PC-3 (cell line): ENCODE measurements at regions not wholly inside any gene's neighbourhood (a gene's known extent, or its start where the extent isn't known, plus 50 kb on each side); places are given as distances from the start of the nearest gene placed in this dataset.

Source experiments
- ATAC-seq: fragments of 200-7000 bp; cut with Tn5 transposase; 2 replicates; pipeline ENCODE4 v1.9.1; 2020; ENCODE audit warnings: mild to moderate bottlenecking, moderate library complexity
- BruUV-seq: library from RNA; stranded (reverse); fragments of 400-500 nt; replicated peaks from 2 replicates; lab custom pipeline; 2021; lab: Mats Ljungman, UMichigan
- CTCF ChIA-PET: fragments of 300-600 bp; sonication (Branson Sonifier 250); formaldehyde crosslinking; loops from one replicate; lab custom pipeline; 2022; ENCODE audit warnings: antibody characterized with exemption; lab: Charles Lee
- POLR2A ChIA-PET: fragments of 300-600 bp; sonication (Branson Sonifier 250); formaldehyde crosslinking; loops from one replicate; lab custom pipeline; 2022; ENCODE audit warnings: antibody characterized with exemption; ENCODE audit not compliant: unreplicated experiment; lab: Charles Lee
- DNase-seq: peaks from one replicate; pipeline ENCODE4 v3.0.0-alpha.2; 2015
- H2AFZ ChIP-seq: fragments of 300-600 bp; sonication (generic); 2 replicates; pipeline ENCODE4 v1.6.0; 2016; ENCODE audit warnings: antibody characterized with exemption, low read length
- H3F3A ChIP-seq: fragments of 300-600 bp; sonication (generic); one replicate; pipeline ENCODE4 v1.6.0; 2017; ENCODE audit warnings: antibody characterized with exemption, low read length, control low read depth, mild to moderate bottlenecking; ENCODE audit not compliant: unreplicated experiment
- H3K27ac ChIP-seq: fragments of 300-600 bp; sonication (generic); 2 replicates; pipeline ENCODE4 v1.5.1; 2016; ENCODE audit warnings: mild to moderate bottlenecking, low read length
- H3K27me3 ChIP-seq: fragments of 300-600 bp; sonication (generic); 2 replicates; pipeline ENCODE4 v1.6.1; 2016; ENCODE audit warnings: low read length, mixed read lengths
- H3K36me3 ChIP-seq: fragments of 300-600 bp; sonication (generic); 2 replicates; pipeline ENCODE4 v1.6.1; 2016; ENCODE audit warnings: low read depth, mixed run types, low read length, mixed read lengths
- H3K4me1 ChIP-seq: fragments of 300-600 bp; sonication (generic); 2 replicates; pipeline ENCODE4 v1.5.1; 2016; ENCODE audit warnings: low read length; ENCODE audit not compliant: insufficient read depth
- H3K4me2 ChIP-seq: fragments of 300-600 bp; sonication (generic); 2 replicates; pipeline ENCODE4 v1.6.0; 2016; ENCODE audit warnings: low read length
- H3K4me3 ChIP-seq: fragments of 300-600 bp; sonication (generic); 2 replicates; pipeline ENCODE4 v1.5.1; 2016; ENCODE audit warnings: mild to moderate bottlenecking, low read length, mixed read lengths
- H3K79me2 ChIP-seq: fragments of 300-600 bp; sonication (generic); 2 replicates; pipeline ENCODE4 v1.6.1; 2017; ENCODE audit warnings: low read length, mixed read lengths
- H3K9ac ChIP-seq: fragments of 300-600 bp; sonication (generic); 2 replicates; pipeline ENCODE4 v1.6.0; 2016; ENCODE audit warnings: mild to moderate bottlenecking, low read length
- H3K9me2 ChIP-seq: fragments of 300-600 bp; sonication (generic); replicated peaks from 2 replicates; pipeline ENCODE4 v1.6.1; 2016; ENCODE audit warnings: mixed run types, low read length, mixed read lengths
- H3K9me3 ChIP-seq: fragments of 300-600 bp; sonication (generic); 2 replicates; pipeline ENCODE4 v1.6.1; 2016; ENCODE audit warnings: low read length, mixed read lengths
- H4K20me1 ChIP-seq: fragments of 300-600 bp; sonication (generic); 2 replicates; pipeline ENCODE4 v1.6.1; 2016; ENCODE audit warnings: low read length, mixed read lengths
- EZH2 ChIP-seq: fragments of 300-600 bp; sonication (generic); IDR thresholded peaks from one replicate; pipeline ENCODE4 v1.6.1; 2017; ENCODE audit warnings: antibody characterized with exemption, mild to moderate bottlenecking, low read length; ENCODE audit not compliant: unreplicated experiment
- EZH2phosphoT487 ChIP-seq: fragments of 300-600 bp; sonication (generic); IDR thresholded peaks from 2 replicates; pipeline ENCODE4 v1.6.1; 2018; ENCODE audit warnings: mild to moderate bottlenecking, antibody characterized with exemption, low read length, borderline replicate concordance
- intact Hi-C: fragments of 100-400 bp; cut with micrococcal nuclease; formaldehyde crosslinking; loops from 2 replicates; pipeline ENCODE4 v1.9.0; 2023
- TF ChIP-seq, protein P1 (sequence below): fragments of 300-600 bp; sonication (generic); conservative IDR thresholded peaks from 2 replicates; pipeline ENCODE4 v1.5.1; 2017; ENCODE audit warnings: antibody characterized with exemption, low read depth, mild to moderate bottlenecking, low read length

GRCh38 chr10:125329056-125329455, 168.7 kb upstream of the CTBP2 start:
- Histone ChIP-seq H3K79me2 (no peaks in the 10 kb centered on the region), H2AFZ (no peak overlapping the region), H3K4me1 (no peaks in the 10 kb centered on the region), H3K9ac (no peak overlapping the region), H3K9me2 (no peaks in the 10 kb centered on the region), H3K4me2 (no peak overlapping the region), H3K9me3 (no peaks in the 10 kb centered on the region), H4K20me1 (no peaks in the 10 kb centered on the region), H3K4me3 (no peak overlapping the region), H3F3A (no peaks in the 10 kb centered on the region), H3K36me3 (no peaks in the 10 kb centered on the region), H3K27ac (no peak overlapping the region), H3K27me3 (no peaks in the 10 kb centered on the region)
- ATAC-seq: no peak
- no peak for DNase-seq
- intact Hi-C loops: no loop called here
- TF ChIP-seq, protein P1, sequence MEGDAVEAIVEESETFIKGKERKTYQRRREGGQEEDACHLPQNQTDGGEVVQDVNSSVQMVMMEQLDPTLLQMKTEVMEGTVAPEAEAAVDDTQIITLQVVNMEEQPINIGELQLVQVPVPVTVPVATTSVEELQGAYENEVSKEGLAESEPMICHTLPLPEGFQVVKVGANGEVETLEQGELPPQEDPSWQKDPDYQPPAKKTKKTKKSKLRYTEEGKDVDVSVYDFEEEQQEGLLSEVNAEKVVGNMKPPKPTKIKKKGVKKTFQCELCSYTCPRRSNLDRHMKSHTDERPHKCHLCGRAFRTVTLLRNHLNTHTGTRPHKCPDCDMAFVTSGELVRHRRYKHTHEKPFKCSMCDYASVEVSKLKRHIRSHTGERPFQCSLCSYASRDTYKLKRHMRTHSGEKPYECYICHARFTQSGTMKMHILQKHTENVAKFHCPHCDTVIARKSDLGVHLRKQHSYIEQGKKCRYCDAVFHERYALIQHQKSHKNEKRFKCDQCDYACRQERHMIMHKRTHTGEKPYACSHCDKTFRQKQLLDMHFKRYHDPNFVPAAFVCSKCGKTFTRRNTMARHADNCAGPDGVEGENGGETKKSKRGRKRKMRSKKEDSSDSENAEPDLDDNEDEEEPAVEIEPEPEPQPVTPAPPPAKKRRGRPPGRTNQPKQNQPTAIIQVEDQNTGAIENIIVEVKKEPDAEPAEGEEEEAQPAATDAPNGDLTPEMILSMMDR: no peak
- TF ChIP-seq EZH2phosphoT487 (no peak), EZH2 (no peak)
- BruUV-seq: no TSS peak
- ChIA-PET CTCF (no interaction called here), POLR2A (no interaction called here)

DNA sequence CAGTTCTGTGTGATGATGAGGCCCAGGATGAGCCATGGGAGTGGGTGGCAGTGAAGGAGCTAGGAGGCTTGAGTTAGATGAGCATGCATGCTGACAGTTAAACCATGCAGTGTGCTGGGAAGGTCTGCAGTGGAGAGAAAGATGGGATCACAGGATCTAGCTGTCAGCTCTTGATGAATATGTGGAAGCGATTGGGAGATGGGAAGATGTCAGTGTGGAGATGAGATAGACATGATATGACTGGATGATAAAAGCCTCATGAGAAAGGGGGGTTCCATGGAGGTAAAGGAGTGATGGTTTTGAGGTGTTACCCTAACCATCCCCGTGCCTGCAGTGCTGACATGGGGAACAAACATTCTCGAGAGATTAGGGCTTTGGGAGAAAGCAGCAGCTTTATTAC, 165.0 kb upstream of the CTBP2 start:
- H3K27ac ChIP-seq: no peak overlapping the region
- no peaks in the 10 kb centered on the region for H3K79me2 ChIP-seq
- TF ChIP-seq, protein P1: no peak
- TF ChIP-seq EZH2phosphoT487: no peak
- TF ChIP-seq EZH2: no peak
- DNase-seq (no peak), ATAC-seq (no peak)
- no TSS peak for BruUV-seq
- H4K20me1 ChIP-seq: no peaks in the 10 kb centered on the region
- no peaks in the 10 kb centered on the region for H3K4me1 ChIP-seq
- H2AFZ ChIP-seq: no peak overlapping the region
- no peaks in the 10 kb centered on the region for H3K27me3 ChIP-seq
- no peak overlapping the region for H3K4me3 ChIP-seq
- H3K4me2 ChIP-seq: no peak overlapping the region
- no peak overlapping the region for H3K9ac ChIP-seq
- no peaks in the 10 kb centered on the region for H3K36me3 ChIP-seq
- intact Hi-C loops: no loop called here
- no peaks in the 10 kb centered on the region for H3K9me2 ChIP-seq
- POLR2A ChIA-PET: no interaction called here
- no peaks in the 10 kb centered on the region for H3K9me3 ChIP-seq
- H3F3A ChIP-seq: no peaks in the 10 kb centered on the region
- CTCF ChIA-PET: no interaction called here

GRCh38 chr10:125316436-125316835, 156.1 kb upstream of the CTBP2 start:
- Histone ChIP-seq H3K27me3 (no peaks in the 10 kb centered on the region), H3K36me3 (no peaks in the 10 kb centered on the region), H3K9me2 (no peaks in the 10 kb centered on the region), H4K20me1 (no peaks in the 10 kb centered on the region), H3K4me1 (no peaks in the 10 kb centered on the region), H3K4me3 (no peak overlapping the region), H3F3A (no peaks in the 10 kb centered on the region), H2AFZ (no peak overlapping the region), H3K79me2 (no peaks in the 10 kb centered on the region), H3K4me2 (no peak overlapping the region), H3K27ac (no peak overlapping the region), H3K9me3 (no peaks in the 10 kb centered on the region), H3K9ac (no peak overlapping the region)
- ChIA-PET CTCF (no interaction called here), POLR2A (no interaction called here)
- TF ChIP-seq, protein P1: no peak
- no peak for TF ChIP-seq EZH2
- no peak for TF ChIP-seq EZH2phosphoT487
- intact Hi-C loops: no loop called here
- ATAC-seq: no peak
- BruUV-seq: no TSS peak
- no peak for DNase-seq
